HG03139 (cell line): ENCODE measurements at regions not wholly inside any gene's neighbourhood (a gene's known extent, or its start where the extent isn't known, plus 50 kb on each side); places are given as distances from the start of the nearest gene placed in this dataset.
"Not testable (repeated sequence)": the region's sequence is repeated elsewhere in the genome, so short reads cannot be mapped to it uniquely, and the experiment has no call there.

Experiments
- ATAC-seq: cut with Tn5 transposase; IDR thresholded peaks from one replicate; pipeline ENCODE4 v1.9.1; 2021; ENCODE audit not compliant: unreplicated experiment

- no peak for ATAC-seq
These were observed 183.7 kb downstream of the TAF11L14 start for GRCh38 chr5:17817990-17818389.

- ATAC-seq, result no peak
These were observed 185.5 kb downstream of the TAF11L14 start for GRCh38 chr5:17819783-17820182.

- ATAC-seq, result no peak
These were observed 194.4 kb downstream of the TAF11L14 start for GRCh38 chr5:17828681-17829080.

- no peak for ATAC-seq
These were observed 195.2 kb downstream of the TAF11L14 start for GRCh38 chr5:17829456-17829855.

- ATAC-seq, result no peak
These were observed 197.0 kb downstream of the TAF11L14 start for GRCh38 chr5:17831279-17831678.

- ATAC-seq, result no peak
These were observed 198.9 kb downstream of the TAF11L14 start for GRCh38 chr5:17832949-17833745.

- ATAC-seq, result no peak
These were observed 203.5 kb downstream of the TAF11L14 start for GRCh38 chr5:17837757-17838156.

GRCh38 chr5:17838469-17838868 lies 204.2 kb downstream of the TAF11L14 start:
- ATAC-seq, result no peak

GRCh38 chr5:17839848-17840247 lies 205.6 kb downstream of the TAF11L14 start:
- ATAC-seq, result no peak

- no peak for ATAC-seq
These were observed 212.2 kb downstream of the TAF11L14 start for GRCh38 chr5:17846496-17846895.

GRCh38 chr5:17847286-17847685 lies 213.0 kb downstream of the TAF11L14 start:
- no peak for ATAC-seq

- no peak for ATAC-seq
These were observed 217.9 kb downstream of the TAF11L14 start for GRCh38 chr5:17852111-17852510.

- no peak for ATAC-seq
These were observed 218.5 kb downstream of the TAF11L14 start for GRCh38 chr5:17852740-17853139.

GRCh38 chr5:17854901-17855300 lies 220.6 kb downstream of the TAF11L14 start:
- no peak for ATAC-seq

- ATAC-seq, result no peak
These were observed 226.5 kb downstream of the TAF11L14 start for GRCh38 chr5:17860660-17861315.

- not testable (repeated sequence) for ATAC-seq
These were observed 230.6 kb downstream of the TAF11L14 start for GRCh38 chr5:17864903-17865302.

- ATAC-seq, result not testable (repeated sequence)
These were observed 231.7 kb downstream of the TAF11L14 start for GRCh38 chr5:17865966-17866365.

GRCh38 chr5:17872204-17872603 lies 237.9 kb downstream of the TAF11L14 start:
- no peak for ATAC-seq

- ATAC-seq, result no peak
These were observed 244.3 kb downstream of the TAF11L14 start for GRCh38 chr5:17878541-17878940.

- ATAC-seq, result no peak
These were observed 245.0 kb downstream of the TAF11L14 start for GRCh38 chr5:17879276-17879675.

- no peak for ATAC-seq
These were observed 246.6 kb downstream of the TAF11L14 start for GRCh38 chr5:17880869-17881268.

GRCh38 chr5:17882760-17883488 lies 248.7 kb downstream of the TAF11L14 start:
- ATAC-seq, result no peak
